Naive thymus-derived CD4-positive, alpha-beta T cell (primary cell): ENCODE measurements at regions not wholly inside any gene's neighbourhood (a gene's known extent, or its start where the extent isn't known, plus 50 kb on each side); places are given as distances from the start of the nearest gene placed in this dataset.
A peak's percentile ranks its signal among the peaks of the same experiment; 100 is the strongest.

Experiments used
- ATAC-seq: fragments of 150-1000 bp; cut with Tn5 transposase; 2 replicates; pipeline ENCODE4 v1.10.0; 2021; ENCODE audit warnings: mild to moderate bottlenecking, moderate library complexity
- CTCF ChIA-PET: fragments of 350-600 bp; sonication (Branson Sonifier 250); formaldehyde crosslinking; loops from one replicate; lab custom pipeline; 2021; ENCODE audit warnings: antibody characterized with exemption; lab: Charles Lee
- POLR2A ChIA-PET: fragments of 350-600 bp; sonication (Branson Sonifier 250); formaldehyde crosslinking; loops from one replicate; lab custom pipeline; 2021; ENCODE audit warnings: antibody characterized with exemption, inconsistent platforms; lab: Charles Lee
- DNase-seq, 9 donors: peaks; one replicate each; pipeline versions ENCODE4 v3.0.0 to v3.0.0-alpha.2; 2020 to 2022; ENCODE audit warnings: mixed read lengths in 1 of 9
- H3K27ac ChIP-seq: one replicate; pipeline ENCODE4 v1.7.0; 2013; ENCODE audit warnings: mild to moderate bottlenecking, low read depth, low read length, moderate library complexity
- H3K27me3 ChIP-seq, 2 donors: one replicate each; pipeline ENCODE4 v1.7.0; 2013; ENCODE audit warnings: low read length in 2 of 2, mild to moderate bottlenecking in 2 of 2, moderate library complexity in 2 of 2; ENCODE audit not compliant: control insufficient read depth in 2 of 2, insufficient read depth in 2 of 2
- H3K36me3 ChIP-seq, 3 experiments: 1 replicate in 2 of 3; 2 replicates in 1 of 3; pipeline ENCODE4 v1.7.0; 2013; ENCODE audit warnings: low read length in 3 of 3, mild to moderate bottlenecking in 3 of 3, moderate library complexity in 1 of 3; ENCODE audit not compliant: insufficient read depth in 3 of 3, control insufficient read depth in 2 of 3
- H3K4me1 ChIP-seq, 2 donors: one replicate each; pipeline ENCODE4 v1.7.0; 2013; ENCODE audit warnings: low read length in 2 of 2, mild to moderate bottlenecking in 2 of 2, moderate library complexity in 1 of 2; ENCODE audit not compliant: control insufficient read depth in 2 of 2, insufficient read depth in 2 of 2
- H3K4me3 ChIP-seq: 2 replicates; pipeline ENCODE4 v1.7.0; 2013; ENCODE audit warnings: mild to moderate bottlenecking, low read length
- H3K9me3 ChIP-seq, 3 experiments: 1 replicate in 2 of 3; 2 replicates in 1 of 3; pipeline ENCODE4 v1.7.0; 2013; ENCODE audit warnings: low read length in 3 of 3; ENCODE audit not compliant: control insufficient read depth in 2 of 3
- H3K27ac Mint-ChIP-seq, 9 donors: one replicate each; pipeline ENCODE4 v1.8.0; 2020 to 2022; ENCODE audit warnings: mixed read lengths in 9 of 9, mild to moderate bottlenecking in 8 of 9, moderate library complexity in 5 of 9, inconsistent platforms in 2 of 9
- H3K27me3 Mint-ChIP-seq, 5 donors: one replicate each; pipeline ENCODE4 v1.8.0; 2021 to 2022; ENCODE audit warnings: mixed read lengths in 5 of 5, mild to moderate bottlenecking in 1 of 5
- H3K36me3 Mint-ChIP-seq, 5 donors: one replicate each; pipeline ENCODE4 v1.8.0; 2020 to 2022; ENCODE audit warnings: mixed read lengths in 5 of 5, mild to moderate bottlenecking in 3 of 5, inconsistent platforms in 1 of 5
- H3K4me1 Mint-ChIP-seq, 7 donors: one replicate each; pipeline ENCODE4 v1.8.0; 2020 to 2022; ENCODE audit warnings: mixed read lengths in 7 of 7, mild to moderate bottlenecking in 3 of 7, inconsistent platforms in 1 of 7
- H3K4me3 Mint-ChIP-seq, 10 donors: one replicate each; pipeline ENCODE4 v1.8.0; 2020 to 2022; ENCODE audit warnings: mild to moderate bottlenecking in 10 of 10, mixed read lengths in 10 of 10, moderate library complexity in 6 of 10, inconsistent platforms in 2 of 10
- H3K9me3 Mint-ChIP-seq, 11 donors: one replicate each; pipeline ENCODE4 v1.8.0; 2020 to 2022; ENCODE audit warnings: mixed read lengths in 11 of 11, mild to moderate bottlenecking in 4 of 11, inconsistent platforms in 1 of 11, moderate library complexity in 1 of 11
- intact Hi-C, 2 donors: fragments of 100-400 bp; cut with micrococcal nuclease; formaldehyde crosslinking; loops; one replicate each; pipeline ENCODE4 v1.15.1; 2023

DNA sequence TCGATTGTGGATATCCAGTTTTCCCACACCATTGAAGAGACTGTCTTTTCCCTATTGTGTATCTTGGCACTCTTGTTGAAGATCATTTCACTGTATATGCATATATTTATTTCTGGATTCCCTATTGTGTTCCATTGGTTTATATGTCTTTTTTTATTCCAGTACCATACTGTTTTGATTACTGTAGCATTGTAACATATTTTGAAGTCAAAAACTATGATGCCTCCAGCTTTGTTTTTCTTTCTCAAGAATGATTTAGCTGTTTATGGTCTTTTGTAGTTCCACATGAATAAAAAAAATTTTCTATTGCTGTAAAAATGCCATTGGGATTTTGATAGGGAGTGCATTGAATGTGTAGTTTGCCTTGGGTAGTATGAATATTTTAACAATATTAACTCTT is 128.1 kb upstream of the SLC38A2 start:
- peaks cover 1 to 42% (median 18%) of the 10 kb centered on the region in 11 donors for H3K9me3 Mint-ChIP-seq
- Histone ChIP-seq H3K27ac (no peak overlapping the region), H3K4me3 (no peak overlapping the region), H3K4me1 (no peaks in the 10 kb centered on the region), H3K9me3 (no peaks in the 10 kb centered on the region), H3K36me3 (no peaks in the 10 kb centered on the region), H3K27me3 (no peaks in the 10 kb centered on the region)
- no peak overlapping the region for H3K27ac Mint-ChIP-seq
- intact Hi-C loops = no loop called here
- ChIA-PET POLR2A (no interaction called here), CTCF (no interaction called here)
- no peak for ATAC-seq
- peaks cover 0 to 9% (median 0%) of the 10 kb centered on the region in 7 donors for H3K4me1 Mint-ChIP-seq
- no peak overlapping the region for H3K4me3 Mint-ChIP-seq
- DNase-seq = no peak
- peaks cover 15 to 45% (median 23%) of the 10 kb centered on the region in 5 donors for H3K36me3 Mint-ChIP-seq
- H3K27me3 Mint-ChIP-seq = no peaks in the 10 kb centered on the region

GRCh38 chr12:46499901-46500300 is 127.3 kb upstream of the SLC38A2 start:
- H3K4me1 ChIP-seq = no peaks in the 10 kb centered on the region
- POLR2A ChIA-PET = interaction anchor here (0.8 kb wide), 1 partner anchor 254 kb away, joined by 3 read pairs; no protein-coding TSS in a partner anchor
- Mint-ChIP-seq H3K9me3 (peaks cover 1 to 34% (median 12%) of the 10 kb centered on the region in 11 donors), H3K36me3 (peaks cover 10 to 38% (median 16%) of the 10 kb centered on the region in 5 donors), H3K27me3 (no peaks in the 10 kb centered on the region), H3K4me3 (no peak overlapping the region), H3K27ac (no peak overlapping the region), H3K4me1 (peaks cover 0 to 9% (median 0%) of the 10 kb centered on the region in 7 donors)
- DNase-seq (no peak), ATAC-seq (no peak)
- H3K9me3 ChIP-seq = no peaks in the 10 kb centered on the region
- CTCF ChIA-PET = interaction anchor here (0.6 kb wide), 1 partner anchor 1187 kb away, joined by 3 read pairs; no protein-coding TSS in a partner anchor
- H3K36me3 ChIP-seq = no peaks in the 10 kb centered on the region
- intact Hi-C loops = no loop called here
- no peak overlapping the region for H3K27ac ChIP-seq
- no peak overlapping the region for H3K4me3 ChIP-seq
- H3K27me3 ChIP-seq = no peaks in the 10 kb centered on the region

- Mint-ChIP-seq H3K9me3 (peaks cover 0 to 28% (median 9%) of the 10 kb centered on the region in 11 donors), H3K4me1 (peaks cover 0 to 8% (median 0%) of the 10 kb centered on the region in 7 donors), H3K36me3 (peaks cover 10 to 38% (median 10%) of the 10 kb centered on the region in 5 donors), H3K27ac (no peak overlapping the region), H3K4me3 (no peak overlapping the region), H3K27me3 (no peaks in the 10 kb centered on the region)
- ChIA-PET CTCF (interaction anchor here (0.6 kb wide), 1 partner anchor 1187 kb away, joined by 3 read pairs; no protein-coding TSS in a partner anchor), POLR2A (interaction anchor here (0.6 to 0.8 kb wide), 2 partner anchors 44 to 255 kb away, joined by 3 to 4 read pairs; no protein-coding TSS in a partner anchor)
- Histone ChIP-seq H3K9me3 (no peaks in the 10 kb centered on the region), H3K27ac (no peak overlapping the region), H3K36me3 (no peaks in the 10 kb centered on the region), H3K4me3 (no peak overlapping the region), H3K27me3 (no peaks in the 10 kb centered on the region), H3K4me1 (no peaks in the 10 kb centered on the region)
- intact Hi-C loops = no loop called here
- DNase-seq (no peak), ATAC-seq (no peak)
These were observed 126.7 kb upstream of the SLC38A2 start for GRCh38 chr12:46499226-46499625.

DNA sequence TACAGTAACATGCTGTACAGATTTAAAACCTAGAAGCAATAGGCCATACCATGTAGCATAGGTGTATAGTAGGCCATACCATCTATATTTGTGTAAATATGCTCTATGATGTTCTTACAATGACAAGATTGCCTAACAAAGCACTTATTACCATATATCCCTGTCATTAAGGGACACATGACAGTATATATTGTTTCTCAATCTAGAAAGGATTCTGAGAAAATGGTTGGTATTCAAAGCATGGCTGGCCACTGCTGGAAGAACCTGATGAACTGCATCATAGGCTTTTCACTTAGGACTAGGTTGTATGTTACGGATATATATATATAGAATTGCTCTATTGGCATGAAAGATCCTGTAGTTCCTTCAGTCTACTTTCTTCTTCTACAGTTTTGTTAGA is 125.2 kb upstream of the SLC38A2 start:
- ChIA-PET POLR2A (no interaction called here), CTCF (no interaction called here)
- H3K9me3 Mint-ChIP-seq = peaks cover 0 to 16% (median 9%) of the 10 kb centered on the region in 11 donors

GRCh38 chr12:46494424-46494823 is 121.9 kb upstream of the SLC38A2 start:
- Mint-ChIP-seq H3K27ac (no peak overlapping the region), H3K36me3 (peaks cover 0 to 20% (median 4%) of the 10 kb centered on the region in 5 donors), H3K4me3 (no peak overlapping the region), H3K4me1 (peaks cover 0 to 4% (median 0%) of the 10 kb centered on the region in 7 donors), H3K27me3 (no peaks in the 10 kb centered on the region), H3K9me3 (peaks cover 0 to 6% (median 0%) of the 10 kb centered on the region in 11 donors)
- Histone ChIP-seq H3K4me3 (no peak overlapping the region), H3K27ac (no peak overlapping the region), H3K27me3 (no peaks in the 10 kb centered on the region), H3K4me1 (no peaks in the 10 kb centered on the region), H3K36me3 (no peaks in the 10 kb centered on the region), H3K9me3 (no peaks in the 10 kb centered on the region)
- no peak for ATAC-seq
- intact Hi-C loops = no loop called here
- DNase-seq = no peak
- ChIA-PET POLR2A (no interaction called here), CTCF (no interaction called here)

More for the DNA sequence above, 125.2 kb upstream of the SLC38A2 start:
- H3K27me3 Mint-ChIP-seq = no peaks in the 10 kb centered on the region
- Histone ChIP-seq H3K27ac (no peak overlapping the region), H3K4me1 (no peaks in the 10 kb centered on the region), H3K4me3 (no peak overlapping the region), H3K27me3 (no peaks in the 10 kb centered on the region), H3K9me3 (no peaks in the 10 kb centered on the region), H3K36me3 (no peaks in the 10 kb centered on the region)
- peaks cover 0 to 4% (median 0%) of the 10 kb centered on the region in 7 donors for H3K4me1 Mint-ChIP-seq
- H3K27ac Mint-ChIP-seq = no peak overlapping the region
- peaks cover 4 to 32% (median 9%) of the 10 kb centered on the region in 5 donors for H3K36me3 Mint-ChIP-seq
- DNase-seq (no peak), ATAC-seq (no peak)
- intact Hi-C loops = no loop called here
- H3K4me3 Mint-ChIP-seq = no peak overlapping the region

- CTCF ChIA-PET = no interaction called here
- Histone ChIP-seq H3K4me1 (no peaks in the 10 kb centered on the region), H3K9me3 (no peaks in the 10 kb centered on the region), H3K4me3 (no peak overlapping the region), H3K36me3 (no peaks in the 10 kb centered on the region), H3K27me3 (no peaks in the 10 kb centered on the region), H3K27ac (no peak overlapping the region)
- H3K4me3 Mint-ChIP-seq = no peak overlapping the region
- peaks cover 0 to 24% (median 4%) of the 10 kb centered on the region in 5 donors for H3K36me3 Mint-ChIP-seq
- H3K27ac Mint-ChIP-seq = peak overlapping the region in 1 of 9 donors; percentile 13
- no peak for ATAC-seq
- peaks cover 0 to 6% (median 0%) of the 10 kb centered on the region in 11 donors for H3K9me3 Mint-ChIP-seq
- no peak for DNase-seq
- intact Hi-C loops = no loop called here
- H3K27me3 Mint-ChIP-seq = no peaks in the 10 kb centered on the region
- H3K4me1 Mint-ChIP-seq = no peaks in the 10 kb centered on the region
- POLR2A ChIA-PET = no interaction called here
These were observed 121.2 kb upstream of the SLC38A2 start for GRCh38 chr12:46493834-46494181.
